ENCODE measurements at regions not wholly inside any gene's neighbourhood (a gene's known extent, or its start where the extent isn't known, plus 50 kb on each side); places are given as distances from the start of the nearest gene placed in this dataset.

GRCh38 chr5:143470120-143470519 lies 66.6 kb upstream of the NR3C1 start:
- ATAC-seq (no peak), DNase-seq (ENCODE audit: low spot score) (no peak)
- TF ChIP-seq SMAD3 (CRISPR knock-in tag; IDR thresholded peaks at IDR 0.05; ENCODE audit: borderline replicate concordance) (no peak), ZNF121 (CRISPR knock-in tag; IDR thresholded peaks at IDR 0.05) (no peak), PRDM15 (CRISPR knock-in tag; IDR thresholded peaks at IDR 0.05) (no peak), CBFB (CRISPR knock-in tag; IDR thresholded peaks at IDR 0.05; ENCODE audit: low read depth) (no peak), CTCF (IDR thresholded peaks at IDR 0.05) (no peak), ZNF671 (CRISPR knock-in tag; IDR thresholded peaks at IDR 0.05) (no peak), MXD4 (CRISPR knock-in tag; IDR thresholded peaks at IDR 0.05; ENCODE audit: borderline replicate concordance) (no peak), ZNF232 (CRISPR knock-in tag; IDR thresholded peaks at IDR 0.05) (no peak), AFF4 (CRISPR knock-in tag; IDR thresholded peaks at IDR 0.05; ENCODE audit: borderline replicate concordance) (no peak), CREM (CRISPR knock-in tag; IDR thresholded peaks at IDR 0.05) (no peak), USF2 (CRISPR knock-in tag; IDR thresholded peaks at IDR 0.05) (no peak), ZNF219 (CRISPR knock-in tag; IDR thresholded peaks at IDR 0.05; ENCODE audit: borderline replicate concordance) (no peak), PRRX2 (CRISPR knock-in tag; IDR thresholded peaks at IDR 0.05) (no peak), NR1H2 (CRISPR knock-in tag; IDR thresholded peaks at IDR 0.05) (no peak), ATF1 (CRISPR knock-in tag; IDR thresholded peaks at IDR 0.05) (no peak), ZNF317 (CRISPR knock-in tag; IDR thresholded peaks at IDR 0.05; ENCODE audit: borderline replicate concordance, low read depth) (no peak), E2F5 (CRISPR knock-in tag; IDR thresholded peaks at IDR 0.05) (no peak), RORB (CRISPR knock-in tag; IDR thresholded peaks at IDR 0.05) (no peak), TEAD4 (CRISPR knock-in tag; IDR thresholded peaks at IDR 0.05) (no peak), FOXJ3 (CRISPR knock-in tag; IDR thresholded peaks at IDR 0.05; ENCODE audit: borderline replicate concordance) (no peak)
- ChIA-PET CTCF (no interaction called here), POLR2A (no interaction called here)
- H3K4me3 Mint-ChIP-seq = no peak overlapping the region
- H3K27me3 Mint-ChIP-seq (ENCODE audit: low read depth) = no peaks in the 10 kb centered on the region; the same call in 1 of the 2 replicates
- peaks cover 1% of the 10 kb centered on the region; the same call in 1 of the 2 replicates for H3K36me3 Mint-ChIP-seq
- H3K27ac Mint-ChIP-seq = no peak overlapping the region
- no peaks in the 10 kb centered on the region for H3K4me1 Mint-ChIP-seq
- H3K9me3 Mint-ChIP-seq = peaks cover 22% of the 10 kb centered on the region
